OCI-LY7 (cell line): ENCODE measurements at regions not wholly inside any gene's neighbourhood (a gene's known extent, or its start where the extent isn't known, plus 50 kb on each side); places are given as distances from the start of the nearest gene placed in this dataset.

Experiments used
- BruUV-seq: library from RNA; stranded (reverse); fragments of 400-500 nt; replicated peaks from 2 replicates; lab custom pipeline; 2021; lab: Mats Ljungman, UMichigan
- CTCF ChIA-PET: fragments of 300-600 bp; sonication (Branson Sonifier 250); formaldehyde crosslinking; loops from one replicate; lab custom pipeline; 2022; ENCODE audit warnings: antibody characterized with exemption; ENCODE audit not compliant: unreplicated experiment; lab: Charles Lee
- POLR2A ChIA-PET: fragments of 300-600 bp; sonication (Branson Sonifier 250); formaldehyde crosslinking; loops from one replicate; lab custom pipeline; 2022; ENCODE audit warnings: antibody characterized with exemption; lab: Charles Lee
- DNase-seq: peaks from one replicate; pipeline ENCODE4 v3.0.0-alpha.2; 2015; ENCODE audit warnings: low spot score
- H2AFZ ChIP-seq: fragments of 200-600 bp; sonication (generic), shearing (Covaris generic); 2 replicates; pipeline ENCODE4 v1.6.1; 2014; ENCODE audit warnings: mild to moderate bottlenecking, antibody characterized with exemption, low read length, moderate library complexity
- H3K27ac ChIP-seq: fragments of 200-600 bp; sonication (generic); 2 replicates; pipeline ENCODE4 v1.5.1; 2014; ENCODE audit warnings: mixed run types, low read depth, mild to moderate bottlenecking, moderate library complexity, low read length, inconsistent platforms; ENCODE audit not compliant: poor library complexity, severe bottlenecking
- H3K36me3 ChIP-seq: fragments of 200-600 bp; sonication (generic); 2 replicates; pipeline ENCODE4 v1.6.1; 2014; ENCODE audit warnings: mild to moderate bottlenecking, antibody characterized with exemption, low read length, moderate library complexity, mixed read lengths; ENCODE audit not compliant: insufficient read depth
- H3K4me1 ChIP-seq: fragments of 200-600 bp; sonication (generic); 2 replicates; pipeline ENCODE4 v1.5.1; 2014; ENCODE audit warnings: mild to moderate bottlenecking, low read length; ENCODE audit not compliant: insufficient read depth, poor library complexity, severe bottlenecking
- H3K4me2 ChIP-seq: fragments of 200-600 bp; sonication (generic); 2 replicates; pipeline ENCODE4 v1.6.1; 2014; ENCODE audit warnings: mild to moderate bottlenecking, low read length
- H3K4me3 ChIP-seq: fragments of 200-600 bp; sonication (generic); 2 replicates; pipeline ENCODE4 v1.5.1; 2014; ENCODE audit warnings: mild to moderate bottlenecking, low read depth, low read length; ENCODE audit not compliant: poor library complexity, severe bottlenecking
- H3K79me2 ChIP-seq: fragments of 200-600 bp; sonication (generic); 2 replicates; pipeline ENCODE4 v1.6.1; 2016; ENCODE audit warnings: low read depth, mild to moderate bottlenecking, low read length, moderate library complexity, mixed read lengths; ENCODE audit not compliant: insufficient read depth
- H3K9me2 ChIP-seq: fragments of 200-600 bp; sonication (generic); 2 replicates; pipeline ENCODE4 v1.6.1; 2016; ENCODE audit warnings: mild to moderate bottlenecking, low read length, mixed read lengths; ENCODE audit not compliant: insufficient read depth
- H3K9me3 ChIP-seq: fragments of 200-600 bp; sonication (generic); 2 replicates; pipeline ENCODE4 v1.6.1; 2014; ENCODE audit warnings: mild to moderate bottlenecking, mixed run types, low read length, mixed read lengths
- H4K20me1 ChIP-seq: fragments of 200-600 bp; sonication (generic); 2 replicates; pipeline ENCODE4 v1.6.1; 2014; ENCODE audit warnings: mild to moderate bottlenecking, antibody characterized with exemption, low read length, moderate library complexity, mixed read lengths; ENCODE audit not compliant: insufficient read depth
- EZH2phosphoT487 ChIP-seq: fragments of 200-600 bp; sonication (generic); IDR thresholded peaks from 2 replicates; pipeline ENCODE4 v1.6.1; 2018; ENCODE audit warnings: low read depth, borderline replicate concordance, mild to moderate bottlenecking, mixed run types, antibody characterized with exemption, low read length, moderate library complexity, mixed read lengths
- intact Hi-C: fragments of 100-400 bp; cut with micrococcal nuclease; formaldehyde crosslinking; loops from one replicate; pipeline ENCODE4 v1.10.0; 2022; ENCODE audit not compliant: unreplicated experiment
- TF ChIP-seq, protein P1 (sequence below): fragments of 200-600 bp; sonication (generic); conservative IDR thresholded peaks from 2 replicates; pipeline ENCODE4 v1.5.1; 2014; ENCODE audit warnings: mild to moderate bottlenecking, antibody characterized with exemption, low read length, moderate library complexity, mixed read lengths

DNA sequence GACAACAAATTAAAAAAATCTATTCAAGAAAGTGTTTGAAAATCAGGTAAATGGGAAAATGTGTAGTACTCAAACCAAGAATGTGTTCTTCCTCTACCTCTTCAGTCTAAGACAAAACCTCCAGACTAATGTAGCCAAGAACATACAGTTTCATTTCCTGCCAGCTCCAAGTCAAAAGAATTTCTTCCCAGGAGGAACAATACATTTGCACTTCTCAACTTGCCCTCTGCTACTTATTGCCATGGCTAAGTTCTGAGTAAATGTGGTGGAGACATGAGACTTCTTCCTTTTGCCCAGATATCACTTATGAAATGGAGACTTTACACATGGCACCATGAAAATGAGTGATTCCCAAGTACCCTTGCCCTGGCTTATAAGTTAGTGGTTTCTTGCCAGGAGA lies 2112.2 kb upstream of the C9orf72 start:
- CTCF ChIA-PET: no interaction called here
- Histone ChIP-seq H3K4me1 (no peaks in the 10 kb centered on the region), H3K4me2 (no peak overlapping the region), H4K20me1 (no peaks in the 10 kb centered on the region), H3K36me3 (no peaks in the 10 kb centered on the region), H3K9me2 (no peaks in the 10 kb centered on the region), H3K4me3 (no peak overlapping the region), H3K79me2 (no peaks in the 10 kb centered on the region), H3K9me3 (no peaks in the 10 kb centered on the region), H3K27ac (no peak overlapping the region), H2AFZ (no peak overlapping the region)
- TF ChIP-seq, protein P1, sequence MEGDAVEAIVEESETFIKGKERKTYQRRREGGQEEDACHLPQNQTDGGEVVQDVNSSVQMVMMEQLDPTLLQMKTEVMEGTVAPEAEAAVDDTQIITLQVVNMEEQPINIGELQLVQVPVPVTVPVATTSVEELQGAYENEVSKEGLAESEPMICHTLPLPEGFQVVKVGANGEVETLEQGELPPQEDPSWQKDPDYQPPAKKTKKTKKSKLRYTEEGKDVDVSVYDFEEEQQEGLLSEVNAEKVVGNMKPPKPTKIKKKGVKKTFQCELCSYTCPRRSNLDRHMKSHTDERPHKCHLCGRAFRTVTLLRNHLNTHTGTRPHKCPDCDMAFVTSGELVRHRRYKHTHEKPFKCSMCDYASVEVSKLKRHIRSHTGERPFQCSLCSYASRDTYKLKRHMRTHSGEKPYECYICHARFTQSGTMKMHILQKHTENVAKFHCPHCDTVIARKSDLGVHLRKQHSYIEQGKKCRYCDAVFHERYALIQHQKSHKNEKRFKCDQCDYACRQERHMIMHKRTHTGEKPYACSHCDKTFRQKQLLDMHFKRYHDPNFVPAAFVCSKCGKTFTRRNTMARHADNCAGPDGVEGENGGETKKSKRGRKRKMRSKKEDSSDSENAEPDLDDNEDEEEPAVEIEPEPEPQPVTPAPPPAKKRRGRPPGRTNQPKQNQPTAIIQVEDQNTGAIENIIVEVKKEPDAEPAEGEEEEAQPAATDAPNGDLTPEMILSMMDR: no peak
- no peak for TF ChIP-seq EZH2phosphoT487
- no TSS peak for BruUV-seq
- intact Hi-C loops: no loop called here
- DNase-seq: no peak
- POLR2A ChIA-PET: no interaction called here

DNA sequence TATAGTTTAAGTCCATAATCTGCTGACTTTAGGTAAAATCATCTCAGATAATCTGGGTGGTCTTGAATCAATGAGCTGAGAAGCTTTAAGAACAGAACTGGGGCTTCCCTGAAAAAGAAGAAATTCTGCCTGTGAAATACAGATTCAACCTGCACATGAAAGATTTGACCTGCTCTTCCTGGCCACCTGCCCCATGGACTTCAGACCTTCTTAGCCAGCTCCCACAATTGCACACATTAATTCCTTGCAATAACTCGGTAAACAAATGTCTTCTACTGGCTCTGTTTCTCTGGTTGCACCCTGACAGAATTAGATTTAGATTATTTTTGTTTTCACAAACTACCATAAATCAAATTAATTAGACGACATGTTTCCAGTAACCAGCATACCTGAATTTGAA lies 2117.9 kb upstream of the C9orf72 start:
- no peaks in the 10 kb centered on the region for H3K9me2 ChIP-seq
- ChIA-PET POLR2A (interaction anchor here (0.7 kb wide), 1 partner anchor 45 kb away, joined by 4 read pairs; no protein-coding TSS in a partner anchor), CTCF (no interaction called here)
- no peaks in the 10 kb centered on the region for H3K36me3 ChIP-seq
- BruUV-seq: no TSS peak
- no peak for TF ChIP-seq EZH2phosphoT487
- TF ChIP-seq, protein P1: no peak
- no peaks in the 10 kb centered on the region for H3K4me1 ChIP-seq
- H3K27ac ChIP-seq: no peak overlapping the region
- H3K79me2 ChIP-seq: no peaks in the 10 kb centered on the region
- H3K4me3 ChIP-seq: no peak overlapping the region
- no peak overlapping the region for H2AFZ ChIP-seq
- H3K9me3 ChIP-seq: no peaks in the 10 kb centered on the region
- no peak for DNase-seq
- intact Hi-C loops: loop anchor here (10.0 kb wide), 1 partner anchor 916 kb away; no protein-coding TSS in a partner anchor
- no peak overlapping the region for H3K4me2 ChIP-seq
- no peaks in the 10 kb centered on the region for H4K20me1 ChIP-seq

DNA sequence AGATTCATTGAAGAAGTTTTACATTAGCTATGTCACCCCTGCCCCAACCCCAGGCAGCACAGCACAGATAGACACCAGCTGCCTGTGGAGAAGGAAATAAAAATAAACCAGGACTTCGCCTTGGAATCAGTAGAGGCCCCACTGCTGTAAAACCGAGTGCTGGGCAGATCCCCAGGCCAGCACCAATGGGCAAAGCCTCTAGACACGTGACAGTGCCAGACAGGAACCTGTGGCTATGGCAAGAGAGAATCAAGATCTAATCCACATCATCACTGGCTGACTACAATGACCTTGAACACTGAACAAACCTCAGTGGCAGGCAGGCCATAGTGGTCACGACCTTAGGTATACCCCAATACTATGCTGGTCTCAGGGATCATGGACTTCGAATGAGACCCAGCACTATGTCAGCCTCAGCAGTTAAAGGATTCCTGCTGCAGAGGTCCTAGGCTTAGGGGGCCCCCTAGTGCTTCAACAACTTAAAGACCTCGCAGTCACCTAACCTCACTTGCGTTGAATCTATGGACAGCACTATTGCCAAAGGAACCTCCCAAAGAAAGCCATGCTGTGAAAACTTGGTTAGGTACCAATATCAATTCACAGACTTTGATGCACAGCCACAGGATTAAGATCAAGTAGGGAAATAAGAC lies 2118.6 kb upstream of the C9orf72 start:
- Histone ChIP-seq H3K9me2 (no peaks in the 10 kb centered on the region), H3K36me3 (no peaks in the 10 kb centered on the region), H3K4me1 (no peaks in the 10 kb centered on the region), H3K27ac (no peak overlapping the region), H3K9me3 (no peaks in the 10 kb centered on the region), H2AFZ (no peak overlapping the region), H3K79me2 (no peaks in the 10 kb centered on the region), H4K20me1 (no peaks in the 10 kb centered on the region), H3K4me2 (no peak overlapping the region), H3K4me3 (no peak overlapping the region)
- ChIA-PET POLR2A (interaction anchor here (0.7 to 1.0 kb wide), 2 partner anchors 45 to 54 kb away, joined by 4 read pairs; no protein-coding TSS in a partner anchor), CTCF (no interaction called here)
- intact Hi-C loops: loop anchor here (10.0 kb wide), 1 partner anchor 917 kb away; no protein-coding TSS in a partner anchor
- TF ChIP-seq, protein P1: peak; percentile 67
- no peak for TF ChIP-seq EZH2phosphoT487
- BruUV-seq: no TSS peak
- peak; percentile 16 for DNase-seq
